Fibroblast of pulmonary artery (primary cell): ENCODE measurements at regions not wholly inside any gene's neighbourhood (a gene's known extent, or its start where the extent isn't known, plus 50 kb on each side); places are given as distances from the start of the nearest gene placed in this dataset.

Experiments used
- DNase-seq: peaks from one replicate; pipeline ENCODE4 v3.0.0-alpha.2; 2010; ENCODE audit warnings: low read depth
- H3K4me3 ChIP-seq: replicated peaks from 2 replicates; pipeline ENCODE4 v1.5.1; 2011; ENCODE audit warnings: low read depth, mild to moderate bottlenecking, control low read depth, low read length, moderate library complexity
- TF ChIP-seq, protein P1 (sequence below): IDR thresholded peaks from 2 replicates; pipeline ENCODE4 v1.5.1; 2011; ENCODE audit warnings: mild to moderate bottlenecking, control low read depth, low read length, inconsistent platforms; ENCODE audit errors: missing control alignments

DNA sequence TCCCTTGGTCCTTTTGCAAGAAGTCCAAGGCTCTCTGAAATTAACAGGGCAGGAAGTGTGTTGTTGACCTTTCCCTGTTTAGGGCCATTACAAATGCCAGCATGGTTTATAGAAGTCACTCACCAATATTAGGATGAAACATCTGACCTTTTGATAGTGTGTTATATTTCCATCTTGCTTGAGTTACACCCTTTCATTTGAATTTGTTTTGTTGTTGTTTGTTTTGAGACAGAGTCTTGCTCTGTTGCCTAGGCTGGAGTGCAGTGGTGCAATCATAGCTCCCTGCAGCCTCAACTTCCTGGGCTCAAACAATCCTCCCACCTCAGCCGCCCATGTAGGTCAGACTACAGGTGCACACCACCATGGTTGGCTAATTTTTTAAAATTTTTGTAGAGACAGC is 241.1 kb upstream of the USP9Y start:
- H3K4me3 ChIP-seq: no peak overlapping the region
- TF ChIP-seq, protein P1, sequence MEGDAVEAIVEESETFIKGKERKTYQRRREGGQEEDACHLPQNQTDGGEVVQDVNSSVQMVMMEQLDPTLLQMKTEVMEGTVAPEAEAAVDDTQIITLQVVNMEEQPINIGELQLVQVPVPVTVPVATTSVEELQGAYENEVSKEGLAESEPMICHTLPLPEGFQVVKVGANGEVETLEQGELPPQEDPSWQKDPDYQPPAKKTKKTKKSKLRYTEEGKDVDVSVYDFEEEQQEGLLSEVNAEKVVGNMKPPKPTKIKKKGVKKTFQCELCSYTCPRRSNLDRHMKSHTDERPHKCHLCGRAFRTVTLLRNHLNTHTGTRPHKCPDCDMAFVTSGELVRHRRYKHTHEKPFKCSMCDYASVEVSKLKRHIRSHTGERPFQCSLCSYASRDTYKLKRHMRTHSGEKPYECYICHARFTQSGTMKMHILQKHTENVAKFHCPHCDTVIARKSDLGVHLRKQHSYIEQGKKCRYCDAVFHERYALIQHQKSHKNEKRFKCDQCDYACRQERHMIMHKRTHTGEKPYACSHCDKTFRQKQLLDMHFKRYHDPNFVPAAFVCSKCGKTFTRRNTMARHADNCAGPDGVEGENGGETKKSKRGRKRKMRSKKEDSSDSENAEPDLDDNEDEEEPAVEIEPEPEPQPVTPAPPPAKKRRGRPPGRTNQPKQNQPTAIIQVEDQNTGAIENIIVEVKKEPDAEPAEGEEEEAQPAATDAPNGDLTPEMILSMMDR: no peak
- DNase-seq: no peak

DNA sequence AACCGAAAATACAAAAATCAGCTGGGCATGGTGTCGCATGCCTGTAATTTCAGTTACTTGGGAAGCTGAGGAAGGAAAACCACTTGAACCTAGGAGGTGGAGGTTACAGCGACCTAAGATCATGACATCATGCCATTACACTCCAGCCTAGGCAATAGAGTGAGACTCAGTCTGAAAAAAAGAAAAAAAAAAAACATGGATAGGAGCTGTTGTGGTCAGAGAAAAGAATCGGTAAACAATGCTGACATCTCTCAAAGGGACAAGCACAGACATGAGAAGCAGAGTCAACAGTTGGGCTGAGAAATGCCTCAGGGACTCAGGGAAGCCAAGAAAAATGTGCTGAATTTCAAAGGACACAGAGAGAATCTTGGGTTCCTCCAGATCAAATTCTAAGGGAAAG is 236.9 kb upstream of the USP9Y start:
- DNase-seq: no peak
- TF ChIP-seq, protein P1: no peak
- H3K4me3 ChIP-seq: no peak overlapping the region

DNA sequence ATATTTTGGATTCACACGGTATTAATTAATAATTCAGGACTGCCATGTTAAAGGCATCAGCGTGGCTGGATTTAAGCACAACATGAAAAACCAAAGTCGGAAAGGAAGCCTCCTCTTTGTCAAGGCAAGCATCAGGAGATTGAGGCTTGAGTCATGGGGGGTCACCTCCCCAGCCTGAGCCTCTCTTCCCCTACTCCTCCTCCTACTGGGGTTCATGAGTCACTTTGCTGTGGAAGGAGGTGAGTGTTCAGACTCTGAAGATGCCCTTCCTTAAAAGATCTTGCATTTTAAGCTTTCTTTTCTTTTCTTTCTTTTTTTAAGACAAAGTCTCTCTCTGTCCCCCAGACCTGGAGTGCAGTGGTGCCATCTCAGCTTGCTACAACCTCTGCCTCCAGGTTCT is 235.3 kb upstream of the USP9Y start:
- TF ChIP-seq, protein P1: no peak

DNA sequence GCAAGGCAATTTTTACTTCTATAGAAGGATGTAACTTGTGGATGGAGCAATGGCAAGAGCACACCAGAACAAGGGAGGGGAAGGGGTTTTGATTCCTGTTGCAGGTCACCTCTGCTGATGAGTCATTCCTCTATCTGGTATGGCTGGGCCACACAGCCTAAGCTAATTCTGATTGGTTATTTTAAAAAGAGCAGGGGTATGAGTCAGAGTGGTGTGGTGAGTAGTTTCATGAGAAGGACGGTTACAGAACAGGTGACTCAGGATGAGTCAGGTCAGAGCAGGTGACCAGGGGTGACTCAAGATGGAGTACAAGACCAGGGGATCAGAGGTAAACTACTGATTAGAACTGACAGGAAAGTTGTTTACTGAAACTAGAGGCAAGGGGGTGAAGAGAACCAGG is 231.9 kb upstream of the USP9Y start:
- TF ChIP-seq, protein P1: no peak
- no peak for DNase-seq
- H3K4me3 ChIP-seq: no peak overlapping the region

More for the DNA sequence above, 235.3 kb upstream of the USP9Y start:
- H3K4me3 ChIP-seq: no peak overlapping the region
- DNase-seq: no peak

DNA sequence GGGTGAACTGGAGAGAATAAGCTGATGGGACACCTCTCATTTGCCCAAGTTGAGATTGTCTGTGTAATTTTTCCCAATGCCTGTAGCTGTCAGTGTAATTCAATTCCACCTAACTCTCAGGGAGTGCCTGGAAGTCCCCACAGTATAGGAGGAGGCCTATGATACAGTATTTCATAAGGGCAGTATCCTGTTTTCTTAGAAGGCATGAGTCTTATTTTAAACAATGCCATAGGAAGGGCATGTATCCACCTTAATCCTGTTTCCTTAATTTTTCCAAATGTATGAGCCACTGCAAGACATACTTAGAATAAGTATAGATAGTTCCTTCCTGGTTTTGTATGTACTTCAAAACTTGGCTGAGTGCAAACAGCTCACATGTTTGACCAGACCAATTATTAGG is 226.6 kb upstream of the USP9Y start:
- DNase-seq: no peak
- TF ChIP-seq, protein P1: no peak
- no peak overlapping the region for H3K4me3 ChIP-seq

DNA sequence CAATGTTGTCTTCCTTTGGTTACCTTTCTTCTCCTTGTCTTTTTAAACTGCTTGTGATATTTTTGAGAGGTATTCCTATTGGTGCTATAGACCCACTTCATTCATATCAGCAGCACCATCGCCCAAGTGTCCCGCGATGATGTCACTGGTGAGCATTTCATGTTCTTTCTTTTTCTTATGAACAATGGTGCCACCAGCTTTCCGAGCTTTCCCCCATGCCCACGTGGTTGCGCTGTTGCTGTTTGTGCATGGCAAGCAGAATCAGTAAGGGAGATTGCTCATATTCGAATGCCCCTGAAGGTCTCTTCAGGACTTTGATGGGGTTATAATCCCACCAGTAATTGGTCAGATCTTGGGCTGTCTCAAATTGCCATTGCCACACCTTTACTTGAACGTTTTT is 221.6 kb upstream of the USP9Y start:
- no peak overlapping the region for H3K4me3 ChIP-seq
- DNase-seq: peak; percentile 33

DNA sequence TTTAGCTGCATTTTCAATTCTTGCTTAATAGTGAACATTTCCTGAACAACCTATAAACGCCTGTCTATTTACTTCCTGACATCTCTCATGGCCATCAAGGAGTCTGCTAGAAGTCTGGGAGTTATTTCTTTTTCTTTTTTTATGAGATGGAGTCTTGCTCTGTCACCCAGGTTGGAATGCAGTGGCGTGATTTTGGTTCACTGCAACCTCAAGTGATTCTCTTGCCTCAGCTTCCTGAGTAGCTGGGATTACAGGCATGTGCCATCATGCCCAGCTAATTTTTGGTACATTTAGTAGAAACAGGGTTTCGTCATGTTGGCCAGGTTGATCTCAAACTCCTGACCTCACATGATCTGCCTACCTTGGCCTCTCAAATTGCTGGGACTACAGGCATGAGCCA is 217.6 kb upstream of the USP9Y start:
- no peak overlapping the region for H3K4me3 ChIP-seq
- DNase-seq: no peak
- TF ChIP-seq, protein P1: no peak

More for the DNA sequence above, 221.6 kb upstream of the USP9Y start:
- TF ChIP-seq, protein P1: peak; percentile 22
